Lower leg skin (tissue), 3 donors: ENCODE measurements at regions not wholly inside any gene's neighbourhood (a gene's known extent, or its start where the extent isn't known, plus 50 kb on each side); places are given as distances from the start of the nearest gene placed in this dataset.

ENCODE experiments used
- CTCF ChIP-seq, 3 donors: fragments of 450-650 bp; IDR thresholded peaks; one replicate each; pipeline ENCODE4 v1.5.1; 2016; ENCODE audit warnings: antibody characterized with exemption in 3 of 3, mild to moderate bottlenecking in 3 of 3, moderate library complexity in 2 of 3
- POLR2A ChIP-seq, 2 donors: fragments of 450-650 bp; IDR thresholded peaks; one replicate each; pipeline ENCODE4 v1.6.1; 2016 to 2017; ENCODE audit warnings: antibody characterized with exemption in 2 of 2, mild to moderate bottlenecking in 1 of 2, moderate library complexity in 1 of 2

- TF ChIP-seq POLR2A (IDR thresholded peaks at IDR 0.05) (no peak), CTCF (IDR thresholded peaks at IDR 0.05) (no peak)
Observed at GRCh38 chr18:14963246-14963645, 215.3 kb downstream of the ANKRD30B start.
